Central memory CD4-positive, alpha-beta T cell (primary cell): ENCODE measurements at regions not wholly inside any gene's neighbourhood (a gene's known extent, or its start where the extent isn't known, plus 50 kb on each side); places are given as distances from the start of the nearest gene placed in this dataset.
"Not testable (repeated sequence)": the region's sequence is repeated elsewhere in the genome, so short reads cannot be mapped to it uniquely, and the experiment has no call there.

Experiments used
- DNase-seq: peaks from one replicate; pipeline ENCODE4 v3.0.0; 2022

GRCh38 chr14:106657460-106657859, 1131.1 kb downstream of the TMEM121 start:
- DNase-seq = peak; percentile 35

GRCh38 chr14:106658066-106658860, 1131.9 kb downstream of the TMEM121 start:
- not testable (repeated sequence) for DNase-seq

- peak; percentile 28 for DNase-seq
Measured at GRCh38 chr14:106661561-106661960, 1135.2 kb downstream of the TMEM121 start.

DNA sequence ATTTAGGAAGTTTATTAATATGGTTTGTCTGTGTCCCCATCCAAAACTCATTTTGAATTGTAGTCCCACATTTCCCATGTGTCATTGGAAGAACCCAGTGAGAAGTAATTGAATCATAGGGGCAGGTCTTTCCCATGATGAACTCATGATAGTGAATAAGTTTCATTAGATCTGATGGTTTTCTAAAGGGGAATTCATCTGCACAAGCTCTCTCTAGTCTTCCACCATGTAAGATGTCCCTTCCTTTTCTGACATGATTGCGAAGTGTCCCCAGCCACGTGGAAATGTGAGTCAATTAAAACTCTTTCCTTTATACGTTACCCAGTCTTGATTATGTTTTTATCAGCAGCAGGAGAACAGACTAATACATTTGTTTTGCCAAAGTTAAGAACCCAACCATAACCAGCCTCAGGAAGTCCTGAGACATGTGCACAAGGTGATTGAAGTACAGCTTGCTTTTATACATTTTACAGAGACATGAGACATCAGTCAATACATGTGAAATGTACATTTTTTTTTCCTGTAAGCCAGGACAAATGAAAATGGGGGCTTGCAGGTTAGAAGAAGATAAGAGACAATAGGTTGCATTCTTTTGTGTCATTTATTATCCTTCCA, 1136.7 kb downstream of the TMEM121 start:
- no peak for DNase-seq

GRCh38 chr14:106663805-106664410, 1137.5 kb downstream of the TMEM121 start:
- DNase-seq = peak; percentile 41

- DNase-seq = no peak
Measured at GRCh38 chr14:106665814-106666213, 1139.4 kb downstream of the TMEM121 start.

DNA sequence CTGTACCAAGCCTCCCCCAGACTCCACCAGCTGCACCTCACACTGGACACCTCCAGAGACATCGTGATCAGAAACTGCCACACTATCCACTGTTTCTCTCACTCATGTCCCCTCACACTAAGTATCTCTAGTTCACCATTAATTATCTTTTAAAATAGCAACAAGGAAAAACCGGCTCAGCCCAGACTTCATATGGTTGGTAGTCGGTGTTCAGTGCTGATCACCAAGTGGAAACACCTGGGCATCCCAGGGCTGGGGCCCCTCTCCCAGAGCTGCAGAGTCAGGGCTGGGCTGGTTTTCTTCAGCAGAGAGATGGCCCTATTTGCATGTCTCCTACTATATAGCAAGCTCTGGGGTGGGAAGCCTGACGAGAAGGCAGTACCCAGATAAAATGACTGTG, 1140.0 kb downstream of the TMEM121 start:
- DNase-seq = no peak

DNA sequence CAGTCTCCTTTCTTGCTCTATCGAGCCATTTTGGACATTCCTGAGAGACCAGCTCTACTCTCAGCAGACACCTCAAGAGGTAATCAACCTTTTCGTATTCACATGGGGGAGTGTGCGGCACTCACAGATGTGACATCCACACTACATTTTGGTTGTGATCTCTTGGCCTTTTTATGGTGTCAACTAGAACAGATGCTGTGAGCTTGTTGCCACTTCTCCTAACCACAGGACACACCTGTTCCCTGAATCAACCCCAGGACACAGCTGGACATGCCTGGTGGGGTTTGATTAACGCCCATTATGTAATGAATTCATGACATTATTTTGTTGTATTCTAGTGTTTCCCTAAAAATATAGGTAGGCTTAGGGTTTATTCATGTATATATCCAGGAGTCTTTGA, 1143.6 kb downstream of the TMEM121 start:
- no peak for DNase-seq

GRCh38 chr14:106674093-106674492, 1147.7 kb downstream of the TMEM121 start:
- DNase-seq = not testable (repeated sequence)

GRCh38 chr14:106674509-106675125, 1148.2 kb downstream of the TMEM121 start:
- DNase-seq = peak; percentile 19

- DNase-seq = not testable (repeated sequence)
Measured at GRCh38 chr14:106675716-106676115, 1149.3 kb downstream of the TMEM121 start.

DNA sequence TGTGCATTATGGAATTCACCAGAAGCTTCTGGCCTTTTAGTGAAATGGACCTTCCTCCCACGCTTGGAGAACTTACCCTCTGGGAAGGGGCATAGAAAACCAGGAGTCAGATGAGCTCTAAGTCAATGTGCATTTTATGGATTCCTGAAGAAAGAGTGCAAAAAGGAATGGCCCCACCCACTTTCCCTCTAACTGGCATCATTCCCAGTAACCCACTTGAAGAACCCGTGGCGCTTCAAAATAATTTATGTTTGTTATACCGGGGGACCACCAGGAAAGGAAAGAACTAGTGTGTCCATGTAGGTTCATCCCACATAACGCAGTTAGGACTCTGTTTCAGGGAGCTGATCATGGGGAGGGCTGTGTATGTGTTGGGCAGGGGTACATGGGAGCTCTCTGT, 1153.4 kb downstream of the TMEM121 start:
- no peak for DNase-seq

DNA sequence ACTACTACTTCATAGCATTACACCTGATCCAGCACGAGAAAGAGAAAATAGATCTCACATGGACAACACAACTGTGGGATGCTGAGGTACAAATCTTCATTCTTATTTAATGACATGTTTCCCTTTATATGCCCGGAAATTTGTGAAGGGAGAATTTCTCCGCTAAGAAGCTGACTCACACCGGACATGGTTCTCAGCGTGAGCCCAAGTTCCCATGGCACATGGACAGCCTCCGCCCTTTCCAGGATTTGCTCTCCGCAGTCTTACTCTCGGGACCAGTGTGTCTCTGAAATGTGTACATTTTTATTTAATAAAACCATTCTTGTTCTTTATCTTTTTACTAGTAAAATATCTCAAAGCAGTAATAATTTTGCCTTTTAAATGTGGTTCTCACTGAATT, 1154.8 kb downstream of the TMEM121 start:
- no peak for DNase-seq

DNA sequence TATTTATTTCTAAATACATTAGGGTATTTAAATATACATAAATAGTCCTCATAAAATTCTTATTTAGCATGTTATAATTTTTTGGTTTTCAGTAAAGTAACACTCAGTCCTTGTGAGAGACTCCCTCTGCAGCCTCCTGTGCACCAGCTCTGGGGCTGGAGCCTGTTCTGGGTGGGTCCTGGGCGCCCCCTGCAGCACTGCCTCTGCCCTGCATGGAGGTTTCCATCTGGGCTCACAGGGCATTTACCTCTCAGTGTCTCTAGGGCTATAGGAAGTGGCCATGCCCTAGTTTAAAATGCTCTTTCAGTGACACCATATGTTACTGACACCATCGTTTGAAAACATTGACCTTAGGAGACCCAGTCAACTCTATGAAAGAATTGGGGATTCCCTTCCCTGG, 1155.2 kb downstream of the TMEM121 start:
- no peak for DNase-seq

- no peak for DNase-seq
Measured at GRCh38 chr14:106683631-106684030, 1157.2 kb downstream of the TMEM121 start.

DNA sequence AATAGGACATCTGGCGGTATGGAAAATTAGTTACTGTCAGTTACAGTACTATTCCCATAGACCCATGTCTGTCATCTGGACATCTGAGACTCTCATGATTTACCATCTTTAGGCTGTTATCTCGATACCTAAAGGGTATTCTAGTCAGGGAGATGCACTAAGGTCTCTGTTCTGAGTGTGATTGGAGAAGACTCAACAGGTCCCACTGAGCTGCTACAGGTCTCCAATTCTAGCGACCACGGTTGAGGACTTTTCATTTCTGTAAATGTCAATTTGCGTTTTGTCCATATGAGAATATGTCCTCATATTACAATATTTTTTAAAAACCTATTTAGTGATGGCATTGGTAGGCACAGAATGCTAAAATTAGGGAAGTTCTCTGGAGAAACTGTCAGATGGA, 1160.2 kb downstream of the TMEM121 start:
- no peak for DNase-seq

DNA sequence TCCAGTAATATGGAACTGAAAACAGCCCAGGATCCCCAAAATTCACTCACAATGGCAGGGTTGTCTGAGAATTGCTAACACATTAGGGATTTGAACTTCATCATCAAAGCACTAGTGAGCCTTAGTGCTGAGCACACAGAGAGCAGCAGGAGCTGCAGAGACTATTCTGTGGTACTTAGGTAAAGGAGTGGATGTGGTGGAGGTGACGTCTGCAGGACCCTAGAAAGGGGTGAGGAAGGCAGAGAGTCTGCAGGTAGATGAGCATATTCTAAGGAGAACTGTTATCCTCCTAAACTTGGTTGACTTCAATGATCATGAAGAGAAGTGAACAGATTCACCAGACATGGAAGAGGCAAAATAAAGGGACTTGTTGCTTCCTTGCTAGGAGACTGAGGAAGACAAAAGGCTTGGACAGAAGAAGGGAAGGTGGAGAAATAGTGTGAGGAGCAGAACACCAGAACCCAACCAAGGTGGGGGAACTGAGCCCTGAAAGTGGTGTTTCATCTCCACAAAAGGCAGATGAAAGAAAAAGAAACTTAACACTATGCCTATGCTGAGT, 1164.0 kb downstream of the TMEM121 start:
- no peak for DNase-seq

DNA sequence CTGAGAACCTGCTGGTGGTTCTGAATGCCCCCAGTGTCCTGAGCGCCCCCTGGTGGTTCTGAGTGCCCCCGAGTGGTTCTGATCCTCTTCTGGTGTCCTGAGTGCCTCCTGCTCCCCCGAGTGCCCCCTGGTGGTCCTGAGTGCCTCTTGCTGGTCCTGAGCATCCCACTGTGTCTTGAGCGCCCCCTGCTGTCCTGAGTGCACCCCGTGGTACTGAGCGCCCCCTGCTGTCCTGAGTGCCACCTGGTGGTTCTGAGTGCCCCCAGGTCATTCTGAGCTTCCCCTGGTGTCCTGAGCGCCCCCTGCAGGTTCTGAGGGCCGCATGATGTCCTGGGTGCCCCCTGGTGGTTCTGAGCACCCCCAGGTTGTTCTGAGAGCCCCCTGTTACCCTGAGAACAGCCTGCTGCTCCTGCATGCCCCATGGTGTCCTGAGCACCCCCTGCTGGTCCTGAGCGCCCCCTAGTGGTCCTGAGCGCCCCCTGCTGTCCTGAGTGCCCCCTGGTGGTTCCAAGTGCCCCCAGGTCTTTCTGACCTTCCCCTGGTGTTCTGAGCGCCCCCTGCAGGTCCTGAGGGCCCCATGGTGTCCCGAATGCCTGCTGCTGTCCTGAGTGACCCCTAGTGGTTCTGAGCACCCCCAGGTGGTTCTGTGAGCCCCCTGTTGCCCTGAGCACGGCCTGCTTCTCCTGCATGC, 1165.4 kb downstream of the TMEM121 start:
- DNase-seq = peak; percentile 35

DNA sequence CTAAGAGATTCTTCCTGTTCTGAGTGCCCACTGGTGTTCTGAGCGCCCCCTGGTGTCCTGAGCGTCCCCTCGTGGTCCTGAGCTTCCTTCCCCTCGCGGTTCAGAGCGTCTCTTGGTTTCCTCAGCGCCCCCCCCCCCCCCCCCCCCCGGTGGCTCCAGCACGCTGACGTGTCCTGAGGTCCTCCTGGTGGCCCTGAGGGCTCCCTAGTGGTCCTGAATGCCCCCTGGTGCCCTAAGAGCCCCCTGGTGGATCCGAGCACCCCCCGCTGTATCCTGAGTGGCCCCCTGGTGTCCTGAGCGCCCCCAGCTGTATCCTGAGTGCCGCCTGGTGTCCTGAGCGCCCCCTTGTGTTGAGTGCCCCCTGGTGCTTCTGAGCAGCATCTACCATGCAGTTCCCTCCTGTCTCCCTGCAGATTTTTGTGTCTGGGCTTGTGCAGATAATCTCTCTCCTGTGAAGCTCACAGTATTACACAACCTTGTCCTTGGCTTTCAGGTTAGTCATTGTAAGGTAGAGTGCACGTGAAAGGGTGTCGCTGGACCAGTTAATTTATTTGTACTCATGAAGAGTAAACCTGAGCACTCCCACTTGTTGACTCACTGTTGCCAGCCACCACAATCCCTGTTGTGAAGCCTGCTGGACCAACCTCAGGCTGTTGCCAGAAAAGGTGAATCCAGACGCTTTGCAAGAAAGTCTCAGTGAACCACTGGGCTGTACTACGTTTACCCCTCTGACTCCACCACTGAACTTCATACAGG, 1168.4 kb downstream of the TMEM121 start:
- peak; percentile 28 for DNase-seq

GRCh38 chr14:106698620-106699267, 1172.4 kb downstream of the TMEM121 start:
- not testable (repeated sequence) for DNase-seq

DNA sequence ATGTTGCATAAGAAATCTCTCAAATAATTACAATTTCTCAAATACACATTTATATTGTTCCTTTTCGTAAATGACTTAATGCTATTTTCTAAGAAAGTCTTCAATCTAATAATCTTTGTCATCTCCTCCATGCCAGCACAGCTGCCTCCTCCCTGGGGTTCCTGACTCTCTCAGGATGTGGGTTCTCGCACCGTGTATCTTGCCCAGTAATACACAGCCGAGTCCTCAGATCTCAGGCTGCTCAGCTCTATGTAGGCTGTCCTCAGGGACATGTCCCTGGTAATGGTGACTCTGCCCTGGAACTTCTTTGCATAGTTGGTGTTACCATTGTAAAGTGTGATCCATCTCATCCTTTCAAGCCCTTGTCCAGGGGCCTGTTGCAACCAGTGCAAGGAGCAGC, 1177.3 kb downstream of the TMEM121 start:
- not testable (repeated sequence) for DNase-seq
